ENCODE measurements at regions not wholly inside any gene's neighbourhood (a gene's known extent, or its start where the extent isn't known, plus 50 kb on each side); places are given as distances from the start of the nearest gene placed in this dataset.

GRCh38 chr3:161737171-161737570, 240.6 kb downstream of the OTOL1 start:
- no peak for DNase-seq (ENCODE audit: low spot score)
- in situ Hi-C loops (cut with HindIII; ENCODE audit: extremely low pct_ligation_motif_present, low pct_unique_long_range_greater_than_20kb) (no loop called here), intact Hi-C loops (cut with micrococcal nuclease; ENCODE audit: unreplicated experiment) (no loop called here)
- Histone ChIP-seq H3K27me3 (ENCODE audit: control insufficient read depth in 1 of 2, insufficient read depth in 2 of 2, low read length in 2 of 2) (no peaks in the 10 kb centered on the region), H3K4me3 (replicated peaks in 1 of 3; ENCODE audit: insufficient read depth in 1 of 3, low read depth in 2 of 3, low read length in 3 of 3) (no peak overlapping the region), H3K4me2 (ENCODE audit: low read depth, low read length) (no peak overlapping the region), H3K27ac (ENCODE audit: extremely low read length, insufficient read depth, low read length) (no peak overlapping the region), H3K36me3 (replicated peaks in 1 of 2; ENCODE audit: control insufficient read depth in 1 of 2, insufficient read depth in 2 of 2, low read length in 2 of 2) (no peaks in the 10 kb centered on the region), H3K9me3 (ENCODE audit: low read length) (no peaks in the 10 kb centered on the region), H4K20me1 (ENCODE audit: insufficient read depth, low read length) (no peaks in the 10 kb centered on the region), H2AFZ (ENCODE audit: low read length) (no peak overlapping the region), H3K79me2 (ENCODE audit: insufficient read depth, low read length) (no peaks in the 10 kb centered on the region), H3K9ac (ENCODE audit: insufficient read depth, low read depth, low read length) (no peak overlapping the region), H3K4me1 (ENCODE audit: insufficient read depth, low read length) (no peaks in the 10 kb centered on the region)
- BruUV-seq (replicated peaks) = no TSS peak
- no peak for ATAC-seq
- CTCF ChIA-PET (ENCODE audit: low intra/inter-chr PET ratio, low total read pairs) = no interaction called here
- no peak for TF ChIP-seq ZNF766 (CRISPR knock-in tag; IDR thresholded peaks at IDR 0.05; ENCODE audit: borderline replicate concordance)
- no peak for TF ChIP-seq ZNF33A (CRISPR knock-in tag; IDR thresholded peaks at IDR 0.05; ENCODE audit: borderline replicate concordance)
- TF ChIP-seq ZBTB38 (CRISPR knock-in tag; IDR thresholded peaks at IDR 0.05) = no peak
- TF ChIP-seq XBP1 (CRISPR knock-in tag; IDR thresholded peaks at IDR 0.05) = no peak
- TF ChIP-seq THAP7 (CRISPR knock-in tag; IDR thresholded peaks at IDR 0.05) = no peak
- TF ChIP-seq ATF7-NPFF (CRISPR knock-in tag; IDR thresholded peaks at IDR 0.05; ENCODE audit: low read depth) = no peak
- no peak for TF ChIP-seq ZNF235 (CRISPR knock-in tag; IDR thresholded peaks at IDR 0.05; ENCODE audit: borderline replicate concordance)
- no peak for FAIRE-seq
- POLR2A ChIA-PET = no interaction called here

- intact Hi-C loops (cut with micrococcal nuclease; ENCODE audit: unreplicated experiment) (no loop called here), in situ Hi-C loops (cut with HindIII; ENCODE audit: extremely low pct_ligation_motif_present, low pct_unique_long_range_greater_than_20kb) (no loop called here)
- no peak overlapping the region for H3K9ac ChIP-seq (ENCODE audit: insufficient read depth, low read depth, low read length)
- FAIRE-seq (no peak), ATAC-seq (no peak), DNase-seq (ENCODE audit: low spot score) (no peak)
- no peaks in the 10 kb centered on the region for H3K9me3 ChIP-seq (ENCODE audit: low read length)
- H2AFZ ChIP-seq (ENCODE audit: low read length) = no peak overlapping the region
- ChIA-PET POLR2A (no interaction called here), CTCF (ENCODE audit: low intra/inter-chr PET ratio, low total read pairs) (no interaction called here)
- H3K4me3 ChIP-seq (replicated peaks in 1 of 3; ENCODE audit: insufficient read depth in 1 of 3, low read depth in 2 of 3, low read length in 3 of 3) = no peak overlapping the region
- H3K36me3 ChIP-seq (replicated peaks in 1 of 2; ENCODE audit: control insufficient read depth in 1 of 2, insufficient read depth in 2 of 2, low read length in 2 of 2) = no peaks in the 10 kb centered on the region
- no peaks in the 10 kb centered on the region for H3K4me1 ChIP-seq (ENCODE audit: insufficient read depth, low read length)
- no peaks in the 10 kb centered on the region for H3K79me2 ChIP-seq (ENCODE audit: insufficient read depth, low read length)
- no peak overlapping the region for H3K4me2 ChIP-seq (ENCODE audit: low read depth, low read length)
- no peaks in the 10 kb centered on the region for H4K20me1 ChIP-seq (ENCODE audit: insufficient read depth, low read length)
- no TSS peak for BruUV-seq (replicated peaks)
- no peak overlapping the region for H3K27ac ChIP-seq (ENCODE audit: extremely low read length, insufficient read depth, low read length)
- H3K27me3 ChIP-seq (ENCODE audit: control insufficient read depth in 1 of 2, insufficient read depth in 2 of 2, low read length in 2 of 2) = no peaks in the 10 kb centered on the region
- TF ChIP-seq STAT6 (CRISPR knock-in tag; IDR thresholded peaks at IDR 0.05; ENCODE audit: borderline replicate concordance) (no peak), ZNF280D (CRISPR knock-in tag; IDR thresholded peaks at IDR 0.05) (no peak), ZNF766 (CRISPR knock-in tag; IDR thresholded peaks at IDR 0.05; ENCODE audit: borderline replicate concordance) (no peak), SCMH1 (CRISPR knock-in tag; IDR thresholded peaks at IDR 0.05; ENCODE audit: borderline replicate concordance) (no peak), PAWR (CRISPR knock-in tag; IDR thresholded peaks at IDR 0.05; ENCODE audit: borderline replicate concordance) (no peak), ZBTB26 (CRISPR knock-in tag; IDR thresholded peaks at IDR 0.05; ENCODE audit: borderline replicate concordance) (no peak)
Observed at GRCh38 chr3:161740421-161740820, 243.8 kb downstream of the OTOL1 start.

Measured in HepG2 (cell line).